ENCODE measurements at regions not wholly inside any gene's neighbourhood (a gene's known extent, or its start where the extent isn't known, plus 50 kb on each side); places are given as distances from the start of the nearest gene placed in this dataset.

- DNase-seq, result peak in 2 of 5 donors; percentile 11 to 14
- no peak overlapping the region for H3K4me3 ChIP-seq (ENCODE audit: low read length in 3 of 3)
- H3K9me3 ChIP-seq (ENCODE audit: control insufficient read depth in 2 of 3, insufficient read depth in 1 of 3, low read length in 3 of 3), result no peaks in the 10 kb centered on the region
- no peak overlapping the region for H3K27ac ChIP-seq (ENCODE audit: low read depth in 2 of 2, low read length in 2 of 2)
- no peak overlapping the region for H3K9ac ChIP-seq (ENCODE audit: low read length in 3 of 3)
- H3K27me3 ChIP-seq (ENCODE audit: control insufficient read depth, insufficient read depth, low read length), result no peaks in the 10 kb centered on the region
- TF ChIP-seq CTCF (IDR thresholded peaks at IDR 0.05; ENCODE audit: borderline replicate concordance, extremely low read depth, insufficient read depth), result no peak
- H3K36me3 ChIP-seq (ENCODE audit: control insufficient read depth in 2 of 3, insufficient read depth in 3 of 3, low read length in 3 of 3), result no peaks in the 10 kb centered on the region
- no peaks in the 10 kb centered on the region for H3K4me1 ChIP-seq (ENCODE audit: control insufficient read depth in 2 of 3, insufficient read depth in 2 of 3, low read depth in 1 of 3, low read length in 3 of 3)
- intact Hi-C loops (cut with DNase I), result no loop called here
- FAIRE-seq, result no peak
Observed at GRCh38 chr4:176883108-176883550, 90.4 kb upstream of the VEGFC start.

- no peak overlapping the region for H3K9ac ChIP-seq (ENCODE audit: low read length in 3 of 3)
- TF ChIP-seq CTCF (IDR thresholded peaks at IDR 0.05; ENCODE audit: borderline replicate concordance, extremely low read depth, insufficient read depth), result no peak
- no peaks in the 10 kb centered on the region for H3K4me1 ChIP-seq (ENCODE audit: control insufficient read depth in 2 of 3, insufficient read depth in 2 of 3, low read depth in 1 of 3, low read length in 3 of 3)
- H3K27me3 ChIP-seq (ENCODE audit: control insufficient read depth, insufficient read depth, low read length), result no peaks in the 10 kb centered on the region
- H3K4me3 ChIP-seq (ENCODE audit: low read length in 3 of 3), result no peak overlapping the region
- peak in 2 of 5 donors; percentile 10 to 20 for DNase-seq
- no peak overlapping the region for H3K27ac ChIP-seq (ENCODE audit: low read depth in 2 of 2, low read length in 2 of 2)
- H3K36me3 ChIP-seq (ENCODE audit: control insufficient read depth in 2 of 3, insufficient read depth in 3 of 3, low read length in 3 of 3), result no peaks in the 10 kb centered on the region
- intact Hi-C loops (cut with DNase I), result no loop called here
- no peaks in the 10 kb centered on the region for H3K9me3 ChIP-seq (ENCODE audit: control insufficient read depth in 2 of 3, insufficient read depth in 1 of 3, low read length in 3 of 3)
- no peak for FAIRE-seq
Observed at GRCh38 chr4:176883681-176884418, 91.1 kb upstream of the VEGFC start.

GRCh38 chr4:176885224-176885623 is 92.5 kb upstream of the VEGFC start:
- no peak for DNase-seq
- Histone ChIP-seq H3K4me3 (ENCODE audit: low read length in 3 of 3) (no peak overlapping the region), H3K27me3 (ENCODE audit: control insufficient read depth, insufficient read depth, low read length) (no peaks in the 10 kb centered on the region), H3K36me3 (ENCODE audit: control insufficient read depth in 2 of 3, insufficient read depth in 3 of 3, low read length in 3 of 3) (no peaks in the 10 kb centered on the region), H3K4me1 (ENCODE audit: control insufficient read depth in 2 of 3, insufficient read depth in 2 of 3, low read depth in 1 of 3, low read length in 3 of 3) (no peaks in the 10 kb centered on the region), H3K9me3 (ENCODE audit: control insufficient read depth in 2 of 3, insufficient read depth in 1 of 3, low read length in 3 of 3) (no peaks in the 10 kb centered on the region), H3K9ac (ENCODE audit: low read length in 3 of 3) (no peak overlapping the region), H3K27ac (ENCODE audit: low read depth in 2 of 2, low read length in 2 of 2) (no peak overlapping the region)
- no peak for FAIRE-seq
- TF ChIP-seq CTCF (IDR thresholded peaks at IDR 0.05; ENCODE audit: borderline replicate concordance, extremely low read depth, insufficient read depth), result no peak
- intact Hi-C loops (cut with DNase I), result no loop called here
